IPS-20b (cell line): ENCODE measurements at regions not wholly inside any gene's neighbourhood (a gene's known extent, or its start where the extent isn't known, plus 50 kb on each side); places are given as distances from the start of the nearest gene placed in this dataset.

Experiments
- H3K27ac ChIP-seq: one replicate; pipeline ENCODE4 v1.5.1; 2013; ENCODE audit warnings: low read length
- H3K27me3 ChIP-seq: 2 replicates; pipeline ENCODE4 v1.6.1; 2013; ENCODE audit warnings: mild to moderate bottlenecking, low read length, inconsistent platforms; ENCODE audit not compliant: insufficient read depth
- H3K36me3 ChIP-seq: 2 replicates; pipeline ENCODE4 v1.6.1; 2013; ENCODE audit warnings: low read depth, mild to moderate bottlenecking, inconsistent platforms, low read length, moderate library complexity; ENCODE audit not compliant: insufficient read depth
- H3K4me1 ChIP-seq: 2 replicates; pipeline ENCODE4 v1.6.1; 2013; ENCODE audit warnings: mild to moderate bottlenecking, control low read depth, inconsistent platforms, low read length, moderate library complexity; ENCODE audit not compliant: insufficient read depth
- H3K4me3 ChIP-seq: 2 replicates; pipeline ENCODE4 v1.5.1; 2013; ENCODE audit warnings: mild to moderate bottlenecking, low read length, inconsistent platforms
- H3K9ac ChIP-seq: 2 replicates; pipeline ENCODE4 v1.6.1; 2013; ENCODE audit warnings: low read depth, mild to moderate bottlenecking, inconsistent platforms, low read length, moderate library complexity
- H3K9me3 ChIP-seq: 2 replicates; pipeline ENCODE4 v1.6.1; 2013; ENCODE audit warnings: mild to moderate bottlenecking, low read depth, low read length, inconsistent platforms; ENCODE audit not compliant: insufficient read depth

DNA sequence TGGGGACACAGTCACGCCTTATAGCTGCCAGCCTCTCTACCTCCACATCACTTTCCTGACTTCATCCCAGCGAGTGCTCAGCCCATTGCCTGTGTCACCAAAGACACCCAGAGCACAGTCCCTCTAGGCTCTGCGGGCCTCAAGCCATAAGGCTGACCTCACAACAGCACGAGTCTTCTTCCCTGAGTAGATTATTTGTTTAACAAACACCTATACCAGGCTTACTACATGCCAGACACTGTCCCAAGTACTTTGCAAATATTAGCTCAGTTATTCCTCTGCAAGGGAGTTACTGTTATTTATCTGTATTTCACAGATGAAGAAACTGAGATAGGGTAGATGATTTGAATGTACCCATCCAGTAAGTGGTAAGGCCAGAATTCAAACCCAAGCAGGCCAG lies 504.3 kb downstream of the COG6 start:
- H3K27ac ChIP-seq: no peak overlapping the region
- no peaks in the 10 kb centered on the region for H3K27me3 ChIP-seq
- no peaks in the 10 kb centered on the region for H3K9me3 ChIP-seq
- no peak overlapping the region for H3K4me3 ChIP-seq
- no peaks in the 10 kb centered on the region for H3K36me3 ChIP-seq
- no peak overlapping the region for H3K9ac ChIP-seq
- no peaks in the 10 kb centered on the region for H3K4me1 ChIP-seq

DNA sequence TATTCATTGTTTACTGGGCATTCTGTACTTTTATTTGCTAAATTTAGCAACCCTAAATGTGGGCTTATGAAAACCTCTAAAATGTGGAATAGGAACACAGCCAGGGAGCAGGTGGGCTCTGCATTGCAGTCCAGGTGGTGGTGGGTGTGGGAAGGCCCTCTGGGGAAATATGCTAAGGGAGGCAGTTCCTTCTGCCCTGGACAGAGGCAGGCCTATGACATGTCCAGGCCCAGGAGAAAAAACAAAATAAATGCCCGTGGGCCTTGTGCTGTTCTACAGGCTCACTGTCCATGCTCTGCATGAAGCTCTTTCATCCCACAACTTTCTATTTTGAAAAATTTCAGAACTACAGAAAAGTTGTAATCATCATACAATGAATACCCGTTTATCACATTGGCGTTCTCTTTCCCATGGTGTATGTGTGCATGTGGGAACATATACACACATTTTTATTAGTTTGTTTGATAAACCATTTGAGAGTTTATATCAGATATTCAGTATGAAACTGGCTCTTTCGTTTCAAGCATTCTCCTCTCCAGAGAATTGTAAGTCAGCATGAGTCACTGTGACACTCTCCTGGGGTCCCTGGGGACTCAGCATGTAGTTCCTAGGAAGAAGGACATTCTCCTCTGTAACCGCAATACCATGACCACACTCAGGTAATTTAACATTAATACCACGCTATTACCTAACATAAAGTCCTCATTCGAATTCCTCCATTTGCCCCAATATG lies 505.3 kb downstream of the COG6 start:
- Histone ChIP-seq H3K4me1 (no peaks in the 10 kb centered on the region), H3K27me3 (no peaks in the 10 kb centered on the region), H3K9ac (no peak overlapping the region), H3K36me3 (no peaks in the 10 kb centered on the region), H3K9me3 (no peaks in the 10 kb centered on the region), H3K4me3 (no peak overlapping the region), H3K27ac (no peak overlapping the region)

DNA sequence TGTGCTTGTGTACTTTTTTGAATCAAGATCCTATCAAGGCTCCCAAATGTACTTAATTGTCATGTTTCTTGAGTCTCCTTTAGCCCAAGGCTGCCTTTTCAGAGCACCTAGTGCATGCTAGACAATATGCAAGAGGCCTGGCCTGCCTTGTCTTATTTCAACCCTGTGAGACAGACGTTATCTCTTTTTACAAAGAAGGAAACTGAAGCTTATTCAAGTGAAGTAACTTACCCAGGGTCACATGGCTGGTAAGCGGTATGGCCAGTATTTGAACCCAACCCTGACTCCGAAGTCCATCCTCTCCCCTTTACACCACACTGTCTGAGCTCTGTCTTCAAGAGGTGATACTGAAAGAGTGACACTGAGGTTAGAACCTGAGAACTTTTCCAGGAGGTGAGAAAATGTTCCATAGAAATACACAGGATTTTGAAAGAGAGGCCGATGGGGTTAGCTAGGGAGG lies 505.1 kb downstream of the FOXO1 start:
- Histone ChIP-seq H3K4me3 (no peak overlapping the region), H3K36me3 (no peaks in the 10 kb centered on the region), H3K9ac (no peak overlapping the region), H3K27ac (no peak overlapping the region), H3K4me1 (no peaks in the 10 kb centered on the region), H3K27me3 (no peaks in the 10 kb centered on the region), H3K9me3 (no peaks in the 10 kb centered on the region)

DNA sequence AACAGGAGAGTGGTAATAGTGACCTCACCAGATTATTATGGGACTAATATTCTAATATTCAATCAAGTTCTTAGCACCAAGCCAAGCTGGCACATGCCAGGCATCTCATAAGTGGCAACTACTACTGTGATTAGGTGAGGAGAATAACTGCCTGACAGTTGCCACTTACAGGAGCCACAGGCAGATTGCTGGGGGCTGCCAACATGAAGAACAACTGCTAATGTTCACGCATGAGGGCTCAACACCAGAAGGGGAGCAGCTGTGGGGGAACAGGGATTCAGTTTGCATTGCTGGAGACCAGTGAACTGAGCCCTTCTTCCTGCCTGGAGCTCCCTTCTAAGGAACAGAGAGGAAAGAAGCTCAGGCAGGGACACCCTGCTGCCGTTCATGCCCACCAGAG lies 504.5 kb downstream of the FOXO1 start:
- no peak overlapping the region for H3K4me3 ChIP-seq
- H3K4me1 ChIP-seq: no peaks in the 10 kb centered on the region
- H3K36me3 ChIP-seq: no peaks in the 10 kb centered on the region
- no peak overlapping the region for H3K9ac ChIP-seq
- no peaks in the 10 kb centered on the region for H3K27me3 ChIP-seq
- no peaks in the 10 kb centered on the region for H3K9me3 ChIP-seq
- no peak overlapping the region for H3K27ac ChIP-seq

DNA sequence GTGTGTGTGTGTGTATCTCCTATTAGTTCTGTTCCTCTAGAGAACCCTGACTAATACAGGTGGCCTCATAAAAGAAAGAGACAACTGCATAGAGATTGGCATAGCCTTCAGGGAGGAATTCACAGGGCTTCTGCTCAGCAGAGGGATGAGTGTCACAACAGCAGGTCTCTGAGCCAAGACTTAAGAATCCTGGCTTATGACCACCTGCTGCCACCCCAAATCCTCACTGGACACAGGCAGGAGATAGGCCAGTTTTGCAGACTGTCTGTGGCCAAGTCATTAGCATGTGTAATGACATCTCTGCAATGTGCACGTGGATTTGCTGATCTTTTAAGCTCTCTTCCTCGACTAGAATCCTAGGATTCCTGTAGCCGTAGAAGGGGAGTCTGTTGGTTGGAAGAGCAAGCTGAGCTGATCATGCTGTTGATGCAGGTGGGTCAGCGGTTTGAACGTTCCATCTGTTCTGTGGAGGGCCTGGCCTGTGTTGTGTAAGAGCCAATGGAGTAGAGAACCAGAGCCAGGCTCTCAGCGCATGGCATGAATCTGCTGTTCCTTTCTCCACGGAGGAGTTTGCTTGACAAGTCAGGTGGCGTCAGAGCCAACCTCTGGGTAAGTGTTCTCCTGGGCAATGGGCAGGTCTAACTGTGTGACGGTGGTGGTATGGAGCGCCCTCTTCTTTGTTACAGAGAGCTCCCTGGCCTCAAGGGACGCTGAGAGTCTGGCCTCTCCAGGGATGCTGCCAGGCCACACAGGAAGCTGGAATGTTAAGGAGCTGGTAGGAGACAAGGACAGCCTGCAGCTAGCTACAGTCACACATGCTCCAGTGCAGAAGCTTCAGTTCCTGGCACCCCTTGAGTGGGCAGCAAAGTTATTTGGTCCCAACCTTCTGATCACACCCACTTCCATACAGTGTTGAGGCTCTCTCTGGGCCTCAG lies 503.1 kb downstream of the FOXO1 start:
- H3K36me3 ChIP-seq: no peaks in the 10 kb centered on the region
- no peaks in the 10 kb centered on the region for H3K4me1 ChIP-seq
- no peaks in the 10 kb centered on the region for H3K9me3 ChIP-seq
- no peaks in the 10 kb centered on the region for H3K27me3 ChIP-seq
- H3K4me3 ChIP-seq: no peak overlapping the region
- no peak overlapping the region for H3K9ac ChIP-seq
- no peak overlapping the region for H3K27ac ChIP-seq

DNA sequence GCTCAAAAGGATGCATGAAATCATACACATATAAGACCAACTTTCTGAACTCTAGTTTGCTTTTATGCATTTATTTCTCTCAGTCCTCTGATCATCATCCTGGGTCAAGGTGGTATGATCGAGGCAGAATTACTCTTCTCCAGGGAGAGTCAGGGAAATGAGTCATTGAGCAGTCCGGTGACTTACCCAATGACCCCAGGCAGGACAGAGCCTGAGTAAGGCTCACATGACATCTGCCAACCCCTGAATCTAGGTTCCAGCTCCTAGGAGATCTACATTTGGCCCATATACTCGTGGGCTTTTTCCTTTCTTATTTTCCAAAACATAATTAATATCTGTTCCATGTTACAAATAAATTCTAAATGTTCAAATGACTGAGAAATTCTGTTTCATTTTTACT lies 502.3 kb downstream of the FOXO1 start:
- Histone ChIP-seq H3K9me3 (no peaks in the 10 kb centered on the region), H3K27ac (no peak overlapping the region), H3K4me3 (no peak overlapping the region), H3K4me1 (no peaks in the 10 kb centered on the region), H3K36me3 (no peaks in the 10 kb centered on the region), H3K27me3 (no peaks in the 10 kb centered on the region), H3K9ac (no peak overlapping the region)

DNA sequence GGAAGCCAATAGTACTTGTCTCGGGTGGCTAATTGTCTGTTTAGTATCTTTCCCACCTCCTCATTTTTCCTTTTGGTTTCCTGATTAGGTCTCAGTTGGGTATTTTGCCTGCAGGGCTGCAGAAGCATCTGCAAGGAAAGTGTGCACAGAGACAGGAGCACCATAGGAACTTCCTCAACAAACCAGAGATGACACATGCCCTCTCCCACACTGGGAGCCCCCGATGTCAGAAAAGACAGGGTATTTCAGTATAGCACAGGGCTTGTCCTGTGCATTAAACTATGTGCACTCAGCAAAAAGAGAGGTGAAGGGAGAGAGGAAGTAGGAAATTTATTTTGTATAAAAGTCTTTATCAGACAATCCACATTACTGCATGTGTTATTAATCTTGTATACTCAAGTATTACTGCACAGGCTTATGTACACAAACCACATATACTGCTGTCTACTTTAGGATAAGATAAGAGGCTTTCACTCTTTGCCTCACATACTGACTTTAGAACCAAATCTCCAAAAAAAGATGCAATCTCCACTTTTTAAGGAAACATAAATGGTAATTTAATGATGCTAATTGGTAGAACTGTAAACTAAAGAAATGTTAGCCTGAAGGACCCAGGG lies 501.0 kb downstream of the FOXO1 start:
- H3K9ac ChIP-seq: no peak overlapping the region
- H3K4me3 ChIP-seq: no peak overlapping the region
- no peak overlapping the region for H3K27ac ChIP-seq
- no peaks in the 10 kb centered on the region for H3K27me3 ChIP-seq
- H3K36me3 ChIP-seq: no peaks in the 10 kb centered on the region
- H3K9me3 ChIP-seq: no peaks in the 10 kb centered on the region
- no peaks in the 10 kb centered on the region for H3K4me1 ChIP-seq

DNA sequence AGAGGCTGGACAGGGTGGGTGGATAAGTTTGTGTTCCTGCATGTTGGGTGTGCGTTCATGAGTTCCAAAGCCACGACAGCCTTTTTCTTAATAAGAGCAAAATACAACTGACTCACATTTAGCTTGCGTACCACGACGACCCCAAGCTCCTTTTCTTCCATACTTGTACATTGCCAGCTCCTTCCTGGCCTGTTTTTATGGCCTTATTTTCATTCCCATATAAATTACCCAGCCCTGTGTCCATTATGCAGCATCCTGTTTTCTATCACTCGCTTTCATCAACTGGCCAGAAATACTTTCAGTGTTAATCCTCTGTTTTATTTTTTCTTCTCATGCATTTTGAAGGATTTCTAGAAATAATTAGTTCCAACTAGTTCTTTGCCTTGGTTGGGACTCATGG lies 499.1 kb downstream of the FOXO1 start:
- H3K9ac ChIP-seq: no peak overlapping the region
- no peak overlapping the region for H3K4me3 ChIP-seq
- no peaks in the 10 kb centered on the region for H3K27me3 ChIP-seq
- no peaks in the 10 kb centered on the region for H3K4me1 ChIP-seq
- H3K27ac ChIP-seq: no peak overlapping the region
- H3K36me3 ChIP-seq: no peaks in the 10 kb centered on the region
- no peaks in the 10 kb centered on the region for H3K9me3 ChIP-seq

DNA sequence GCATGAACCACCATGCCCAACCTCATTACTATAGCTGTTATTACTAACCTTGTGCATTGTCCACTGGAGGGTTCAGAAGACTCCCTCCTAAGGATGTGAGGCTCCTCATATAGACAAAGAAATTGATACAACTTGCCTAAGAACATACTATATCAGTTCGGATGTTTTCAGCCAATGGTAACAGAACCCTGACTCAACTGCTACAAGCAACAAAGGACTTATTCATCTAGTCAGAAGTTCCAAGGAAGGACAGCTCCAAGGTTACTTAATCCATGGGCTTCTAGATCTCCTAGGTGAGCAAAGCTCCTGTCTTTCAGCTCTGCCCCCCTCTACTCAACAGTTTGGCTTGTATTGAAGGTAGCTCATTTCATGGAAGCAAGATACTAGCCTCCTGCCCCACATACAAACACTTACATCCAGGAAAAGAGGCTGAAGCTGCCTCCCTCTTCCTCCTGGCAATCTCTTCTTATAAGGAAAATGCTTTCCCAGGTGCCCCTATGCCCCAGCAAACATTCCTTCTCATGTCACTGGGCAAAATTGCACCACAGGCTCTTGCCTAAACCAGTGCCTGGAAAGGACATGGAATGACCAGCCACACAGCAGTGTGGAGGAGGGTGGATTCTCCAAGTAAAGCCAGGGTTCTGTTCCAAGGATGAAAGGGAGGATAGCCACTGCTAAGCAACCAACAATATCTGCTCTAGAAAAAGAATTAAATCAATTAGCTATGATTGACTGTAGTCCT lies 497.8 kb downstream of the FOXO1 start:
- no peaks in the 10 kb centered on the region for H3K27me3 ChIP-seq
- no peak overlapping the region for H3K27ac ChIP-seq
- H3K9ac ChIP-seq: no peak overlapping the region
- no peak overlapping the region for H3K4me3 ChIP-seq
- H3K36me3 ChIP-seq: no peaks in the 10 kb centered on the region
- H3K4me1 ChIP-seq: no peaks in the 10 kb centered on the region
- no peaks in the 10 kb centered on the region for H3K9me3 ChIP-seq

DNA sequence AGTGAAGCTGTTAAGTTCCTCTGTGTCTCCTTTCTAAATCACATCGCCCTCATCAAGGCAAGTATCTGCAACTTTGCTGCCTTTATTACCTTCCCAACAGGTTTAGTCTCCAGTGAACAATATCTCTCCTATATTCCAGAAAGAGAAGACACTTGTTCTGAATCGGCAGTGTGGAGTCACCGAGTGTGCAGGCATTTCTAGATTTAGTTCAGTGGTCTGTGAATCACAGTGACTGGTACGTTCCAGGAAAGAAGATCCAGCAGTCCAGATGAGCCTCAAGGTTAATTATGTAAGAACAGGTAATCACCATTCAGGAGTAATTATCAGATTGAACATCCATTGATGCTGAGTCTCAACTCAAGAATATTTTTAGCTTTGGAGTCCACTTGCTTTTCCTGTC lies 497.0 kb downstream of the FOXO1 start:
- H3K27me3 ChIP-seq: no peaks in the 10 kb centered on the region
- H3K9ac ChIP-seq: no peak overlapping the region
- H3K27ac ChIP-seq: no peak overlapping the region
- H3K4me3 ChIP-seq: no peak overlapping the region
- no peaks in the 10 kb centered on the region for H3K4me1 ChIP-seq
- no peaks in the 10 kb centered on the region for H3K36me3 ChIP-seq
- no peaks in the 10 kb centered on the region for H3K9me3 ChIP-seq

DNA sequence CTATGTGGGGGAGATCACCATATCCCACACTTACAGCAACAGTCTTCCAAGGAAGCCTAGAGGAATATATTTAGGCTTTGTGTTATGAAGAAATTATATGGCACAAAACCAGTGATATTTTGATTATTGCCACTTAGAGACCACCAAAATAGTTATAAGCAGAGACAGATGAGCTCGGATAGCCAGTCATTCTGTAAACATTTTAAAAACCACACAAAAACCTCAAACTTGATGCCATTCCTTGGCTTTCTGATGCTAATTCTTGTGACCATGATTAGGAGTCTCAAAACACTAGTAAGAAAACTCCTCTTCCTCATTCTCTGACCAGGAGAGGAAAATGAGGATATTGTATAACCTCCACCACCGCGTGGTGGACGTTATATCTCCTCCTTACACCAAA lies 496.4 kb downstream of the FOXO1 start:
- Histone ChIP-seq H3K9me3 (no peaks in the 10 kb centered on the region), H3K27ac (no peak overlapping the region)

More for the DNA sequence above, 496.4 kb downstream of the FOXO1 start:
- H3K4me3 ChIP-seq: no peak overlapping the region
- no peaks in the 10 kb centered on the region for H3K27me3 ChIP-seq
- H3K4me1 ChIP-seq: no peaks in the 10 kb centered on the region
- no peaks in the 10 kb centered on the region for H3K36me3 ChIP-seq
- no peak overlapping the region for H3K9ac ChIP-seq
